GM23338 (cell line): ENCODE measurements at regions not wholly inside any gene's neighbourhood (a gene's known extent, or its start where the extent isn't known, plus 50 kb on each side); places are given as distances from the start of the nearest gene placed in this dataset.

Experiments
- ATAC-seq: fragments of 200-7000 bp; cut with Tn5 transposase; 3 replicates; pipeline ENCODE4 v1.9.1; 2020
- DNase-seq: peaks from one replicate; pipeline ENCODE4 v3.0.0-alpha.2; 2015; ENCODE audit warnings: low spot score
- H2AFZ ChIP-seq: fragments of 200-600 bp; sonication (generic); 2 replicates; pipeline ENCODE4 v1.8.0; 2016; ENCODE audit warnings: antibody characterized with exemption, mild to moderate bottlenecking, moderate library complexity
- H3F3A ChIP-seq: fragments of 200-600 bp; sonication (generic); replicated peaks from 2 replicates; pipeline ENCODE4 v1.8.0; 2017; ENCODE audit warnings: antibody characterized with exemption, mixed run types, low read depth
- H3K27ac ChIP-seq: fragments of 200-600 bp; sonication (generic); 2 replicates; pipeline ENCODE4 v1.6.1; 2016; ENCODE audit warnings: low read depth
- H3K27me3 ChIP-seq: fragments of 200-600 bp; sonication (generic); 2 replicates; pipeline ENCODE4 v1.8.0; 2016; ENCODE audit warnings: mild to moderate bottlenecking, mixed run types, moderate library complexity; ENCODE audit not compliant: insufficient read depth
- H3K36me3 ChIP-seq: fragments of 200-600 bp; sonication (generic); 2 replicates; pipeline ENCODE4 v1.8.0; 2016; ENCODE audit warnings: mild to moderate bottlenecking; ENCODE audit not compliant: insufficient read depth
- H3K4me1 ChIP-seq: fragments of 200-600 bp; sonication (generic); 2 replicates; pipeline ENCODE4 v1.8.0; 2016; ENCODE audit warnings: mild to moderate bottlenecking, moderate library complexity; ENCODE audit not compliant: insufficient read depth
- H3K4me2 ChIP-seq: fragments of 200-600 bp; sonication (generic); 2 replicates; pipeline ENCODE4 v1.7.1; 2017; ENCODE audit warnings: mixed run types
- H3K4me3 ChIP-seq: fragments of 200-600 bp; sonication (generic); 2 replicates; pipeline ENCODE4 v1.6.1; 2016; ENCODE audit warnings: mixed run types
- H3K79me2 ChIP-seq: fragments of 200-600 bp; sonication (generic); replicated peaks from 2 replicates; pipeline ENCODE4 v1.8.0; 2017; ENCODE audit warnings: mild to moderate bottlenecking; ENCODE audit not compliant: insufficient read depth
- H3K9me2 ChIP-seq: fragments of 200-600 bp; sonication (generic); 2 replicates; pipeline ENCODE4 v1.8.0; 2017; ENCODE audit not compliant: insufficient read depth
- H4K20me1 ChIP-seq: fragments of 200-600 bp; sonication (generic); replicated peaks from 2 replicates; pipeline ENCODE4 v1.8.0; 2017; ENCODE audit warnings: mild to moderate bottlenecking; ENCODE audit not compliant: insufficient read depth
- H3K27ac Mint-ChIP-seq: 2 replicates; pipeline ENCODE4 v1.8.0; 2020; ENCODE audit warnings: inconsistent platforms, mild to moderate bottlenecking, moderate library complexity, mixed read lengths
- H3K27me3 Mint-ChIP-seq: 3 replicates; pipeline ENCODE4 v1.8.0; 2022; ENCODE audit warnings: low read depth, mild to moderate bottlenecking, moderate library complexity, mixed read lengths, inconsistent platforms; ENCODE audit not compliant: insufficient read depth, poor library complexity
- H3K36me3 Mint-ChIP-seq: 3 replicates; pipeline ENCODE4 v1.8.0; 2021; ENCODE audit warnings: low read depth, mild to moderate bottlenecking, inconsistent platforms, moderate library complexity, mixed read lengths
- H3K4me1 Mint-ChIP-seq: 3 replicates; pipeline ENCODE4 v1.8.0; 2020; ENCODE audit warnings: mild to moderate bottlenecking, inconsistent platforms, mixed read lengths
- H3K4me3 Mint-ChIP-seq: 3 replicates; pipeline ENCODE4 v1.8.0; 2021; ENCODE audit warnings: moderate library complexity, mild to moderate bottlenecking, inconsistent platforms, mixed read lengths
- H3K9me3 Mint-ChIP-seq: 3 replicates; pipeline ENCODE4 v1.8.0; 2020; ENCODE audit warnings: moderate library complexity, mild to moderate bottlenecking, inconsistent platforms, mixed read lengths
- CREB1 ChIP-seq: fragments of 250-450 bp; sonication (Bioruptor Pico); IDR thresholded peaks from 2 replicates; pipeline ENCODE4 v1.5.0; 2020; ENCODE audit warnings: low read depth, mild to moderate bottlenecking, moderate library complexity
- EZH2 ChIP-seq: fragments of 200-600 bp; sonication (generic); IDR thresholded peaks from one replicate; pipeline ENCODE4 v1.8.0; 2017; ENCODE audit warnings: antibody characterized with exemption, mild to moderate bottlenecking, low read depth; ENCODE audit not compliant: unreplicated experiment
- EZH2phosphoT487 ChIP-seq: fragments of 200-600 bp; sonication (generic); IDR thresholded peaks from one replicate; pipeline ENCODE4 v1.8.1; 2018; ENCODE audit warnings: antibody characterized with exemption; ENCODE audit not compliant: unreplicated experiment
- JUNB ChIP-seq: IDR thresholded peaks from one replicate; pipeline ENCODE4 v1.6.1; 2016; ENCODE audit warnings: antibody characterized with exemption; ENCODE audit not compliant: unreplicated experiment
- NANOG ChIP-seq: IDR thresholded peaks from 2 replicates; pipeline ENCODE4 v1.6.1; 2016; ENCODE audit warnings: antibody characterized with exemption, borderline replicate concordance
- POLR2AphosphoS5 ChIP-seq: IDR thresholded peaks from 2 replicates; pipeline ENCODE4 v1.6.1; 2016; ENCODE audit warnings: antibody characterized with exemption, low read depth
- STAT1 ChIP-seq: IDR thresholded peaks from one replicate; pipeline ENCODE4 v1.6.1; 2016; ENCODE audit warnings: antibody characterized with exemption; ENCODE audit not compliant: unreplicated experiment
- ZNF114 ChIP-seq: fragments of 250-450 bp; sonication (Bioruptor Pico); IDR thresholded peaks from 2 replicates; pipeline ENCODE4 v1.5.0; 2020; ENCODE audit warnings: mild to moderate bottlenecking, moderate library complexity
- ZNF331 ChIP-seq: fragments of 250-450 bp; sonication (Bioruptor Pico); IDR thresholded peaks from 2 replicates; pipeline ENCODE4 v1.5.0; 2020; ENCODE audit warnings: low read depth, mild to moderate bottlenecking, moderate library complexity
- TF ChIP-seq, protein P1 (sequence below): IDR thresholded peaks from 2 replicates; pipeline ENCODE4 v1.6.1; 2016; ENCODE audit warnings: antibody characterized with exemption
- TF ChIP-seq, protein P2 (sequence below), 2 experiments: fragments of 200-600 bp in 1 of 2; sonication (generic) in 1 of 2; conservative IDR thresholded peaks; 2 replicates each; pipeline versions ENCODE4 v1.5.1 to v1.6.1; 2016 to 2017; ENCODE audit warnings: antibody characterized with exemption in 2 of 2, low read depth in 2 of 2, mild to moderate bottlenecking in 2 of 2, moderate library complexity in 1 of 2
- TF ChIP-seq, protein P3 (sequence below): fragments of 250-450 bp; sonication (Bioruptor Pico); IDR thresholded peaks from 2 replicates; pipeline ENCODE4 v1.5.0; 2020; ENCODE audit warnings: mild to moderate bottlenecking, moderate library complexity
- TF ChIP-seq, protein P4 (sequence below): IDR thresholded peaks from one replicate; pipeline ENCODE4 v1.6.1; 2018; ENCODE audit warnings: antibody characterized with exemption; ENCODE audit not compliant: unreplicated experiment

DNA sequence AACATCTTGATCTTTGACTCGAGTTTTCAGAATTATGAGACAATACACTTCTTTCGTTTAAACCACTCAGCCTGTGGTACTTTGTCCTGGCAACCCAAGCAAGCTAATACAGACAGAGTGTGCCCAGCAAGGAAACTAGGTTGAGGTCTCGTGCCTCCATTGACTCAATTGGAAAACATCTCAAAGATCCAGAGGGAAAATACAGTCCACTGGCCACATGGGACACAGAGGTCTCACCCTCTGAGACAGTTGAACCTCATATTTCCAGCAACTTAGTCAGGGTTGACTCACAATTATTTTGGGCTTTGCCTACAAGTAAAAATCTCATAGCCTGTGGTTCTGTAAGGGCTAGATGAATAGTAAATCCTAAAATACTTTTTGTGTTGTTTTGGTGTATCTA lies 631.5 kb downstream of the MTRR start (continued):
- TF ChIP-seq POLR2AphosphoS5 (no peak), JUNB (no peak), NANOG (no peak), ZNF331 (CRISPR knock-in tag) (no peak)

DNA sequence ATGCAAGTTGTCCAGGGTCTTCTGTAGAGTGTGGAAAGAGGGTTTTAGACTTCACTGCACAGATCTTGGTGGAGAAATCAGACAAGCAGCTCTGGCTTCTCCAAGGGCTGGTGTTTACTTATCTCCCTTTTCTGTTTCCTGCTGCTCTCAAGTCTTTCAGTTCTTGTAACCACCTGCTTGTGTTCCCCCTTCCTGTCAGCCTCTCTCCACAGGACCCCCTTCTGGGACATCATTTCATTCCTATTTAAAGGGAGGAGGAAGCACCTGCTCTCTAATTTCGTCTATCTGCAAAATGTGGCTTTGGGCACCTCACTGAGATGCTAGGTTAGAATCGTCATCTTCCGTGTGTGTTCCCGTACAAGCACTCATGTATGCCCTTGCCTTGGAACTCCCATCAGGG lies 636.2 kb downstream of the MTRR start:
- DNase-seq, result no peak
- H4K20me1 ChIP-seq, result no peaks in the 10 kb centered on the region
- H3K27ac ChIP-seq, result no peak overlapping the region
- H3K4me1 ChIP-seq, result no peaks in the 10 kb centered on the region
- no peaks in the 10 kb centered on the region for H3K27me3 ChIP-seq
- H3K4me3 Mint-ChIP-seq, result no peak overlapping the region
- H3K4me2 ChIP-seq, result no peak overlapping the region
- no peaks in the 10 kb centered on the region for H3K79me2 ChIP-seq
- no peak overlapping the region for H3K27ac Mint-ChIP-seq
- no peak overlapping the region for H2AFZ ChIP-seq
- ATAC-seq, result no peak
- no peaks in the 10 kb centered on the region for H3F3A ChIP-seq
- H3K9me3 Mint-ChIP-seq, result no peaks in the 10 kb centered on the region
- TF ChIP-seq STAT1 (no peak), CREB1 (CRISPR knock-in tag) (no peak), EZH2 (no peak), ZNF331 (CRISPR knock-in tag) (no peak), JUNB (no peak), ZNF114 (CRISPR knock-in tag) (no peak), NANOG (no peak), POLR2AphosphoS5 (no peak), EZH2phosphoT487 (no peak)
- TF ChIP-seq, protein P1, sequence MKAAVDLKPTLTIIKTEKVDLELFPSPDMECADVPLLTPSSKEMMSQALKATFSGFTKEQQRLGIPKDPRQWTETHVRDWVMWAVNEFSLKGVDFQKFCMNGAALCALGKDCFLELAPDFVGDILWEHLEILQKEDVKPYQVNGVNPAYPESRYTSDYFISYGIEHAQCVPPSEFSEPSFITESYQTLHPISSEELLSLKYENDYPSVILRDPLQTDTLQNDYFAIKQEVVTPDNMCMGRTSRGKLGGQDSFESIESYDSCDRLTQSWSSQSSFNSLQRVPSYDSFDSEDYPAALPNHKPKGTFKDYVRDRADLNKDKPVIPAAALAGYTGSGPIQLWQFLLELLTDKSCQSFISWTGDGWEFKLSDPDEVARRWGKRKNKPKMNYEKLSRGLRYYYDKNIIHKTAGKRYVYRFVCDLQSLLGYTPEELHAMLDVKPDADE, result no peak
- TF ChIP-seq, protein P2, sequence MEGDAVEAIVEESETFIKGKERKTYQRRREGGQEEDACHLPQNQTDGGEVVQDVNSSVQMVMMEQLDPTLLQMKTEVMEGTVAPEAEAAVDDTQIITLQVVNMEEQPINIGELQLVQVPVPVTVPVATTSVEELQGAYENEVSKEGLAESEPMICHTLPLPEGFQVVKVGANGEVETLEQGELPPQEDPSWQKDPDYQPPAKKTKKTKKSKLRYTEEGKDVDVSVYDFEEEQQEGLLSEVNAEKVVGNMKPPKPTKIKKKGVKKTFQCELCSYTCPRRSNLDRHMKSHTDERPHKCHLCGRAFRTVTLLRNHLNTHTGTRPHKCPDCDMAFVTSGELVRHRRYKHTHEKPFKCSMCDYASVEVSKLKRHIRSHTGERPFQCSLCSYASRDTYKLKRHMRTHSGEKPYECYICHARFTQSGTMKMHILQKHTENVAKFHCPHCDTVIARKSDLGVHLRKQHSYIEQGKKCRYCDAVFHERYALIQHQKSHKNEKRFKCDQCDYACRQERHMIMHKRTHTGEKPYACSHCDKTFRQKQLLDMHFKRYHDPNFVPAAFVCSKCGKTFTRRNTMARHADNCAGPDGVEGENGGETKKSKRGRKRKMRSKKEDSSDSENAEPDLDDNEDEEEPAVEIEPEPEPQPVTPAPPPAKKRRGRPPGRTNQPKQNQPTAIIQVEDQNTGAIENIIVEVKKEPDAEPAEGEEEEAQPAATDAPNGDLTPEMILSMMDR (conservative IDR thresholded peaks at IDR 0.05; ENCODE audit: low read depth in 2 of 2), result no peak
- TF ChIP-seq, protein P3, sequence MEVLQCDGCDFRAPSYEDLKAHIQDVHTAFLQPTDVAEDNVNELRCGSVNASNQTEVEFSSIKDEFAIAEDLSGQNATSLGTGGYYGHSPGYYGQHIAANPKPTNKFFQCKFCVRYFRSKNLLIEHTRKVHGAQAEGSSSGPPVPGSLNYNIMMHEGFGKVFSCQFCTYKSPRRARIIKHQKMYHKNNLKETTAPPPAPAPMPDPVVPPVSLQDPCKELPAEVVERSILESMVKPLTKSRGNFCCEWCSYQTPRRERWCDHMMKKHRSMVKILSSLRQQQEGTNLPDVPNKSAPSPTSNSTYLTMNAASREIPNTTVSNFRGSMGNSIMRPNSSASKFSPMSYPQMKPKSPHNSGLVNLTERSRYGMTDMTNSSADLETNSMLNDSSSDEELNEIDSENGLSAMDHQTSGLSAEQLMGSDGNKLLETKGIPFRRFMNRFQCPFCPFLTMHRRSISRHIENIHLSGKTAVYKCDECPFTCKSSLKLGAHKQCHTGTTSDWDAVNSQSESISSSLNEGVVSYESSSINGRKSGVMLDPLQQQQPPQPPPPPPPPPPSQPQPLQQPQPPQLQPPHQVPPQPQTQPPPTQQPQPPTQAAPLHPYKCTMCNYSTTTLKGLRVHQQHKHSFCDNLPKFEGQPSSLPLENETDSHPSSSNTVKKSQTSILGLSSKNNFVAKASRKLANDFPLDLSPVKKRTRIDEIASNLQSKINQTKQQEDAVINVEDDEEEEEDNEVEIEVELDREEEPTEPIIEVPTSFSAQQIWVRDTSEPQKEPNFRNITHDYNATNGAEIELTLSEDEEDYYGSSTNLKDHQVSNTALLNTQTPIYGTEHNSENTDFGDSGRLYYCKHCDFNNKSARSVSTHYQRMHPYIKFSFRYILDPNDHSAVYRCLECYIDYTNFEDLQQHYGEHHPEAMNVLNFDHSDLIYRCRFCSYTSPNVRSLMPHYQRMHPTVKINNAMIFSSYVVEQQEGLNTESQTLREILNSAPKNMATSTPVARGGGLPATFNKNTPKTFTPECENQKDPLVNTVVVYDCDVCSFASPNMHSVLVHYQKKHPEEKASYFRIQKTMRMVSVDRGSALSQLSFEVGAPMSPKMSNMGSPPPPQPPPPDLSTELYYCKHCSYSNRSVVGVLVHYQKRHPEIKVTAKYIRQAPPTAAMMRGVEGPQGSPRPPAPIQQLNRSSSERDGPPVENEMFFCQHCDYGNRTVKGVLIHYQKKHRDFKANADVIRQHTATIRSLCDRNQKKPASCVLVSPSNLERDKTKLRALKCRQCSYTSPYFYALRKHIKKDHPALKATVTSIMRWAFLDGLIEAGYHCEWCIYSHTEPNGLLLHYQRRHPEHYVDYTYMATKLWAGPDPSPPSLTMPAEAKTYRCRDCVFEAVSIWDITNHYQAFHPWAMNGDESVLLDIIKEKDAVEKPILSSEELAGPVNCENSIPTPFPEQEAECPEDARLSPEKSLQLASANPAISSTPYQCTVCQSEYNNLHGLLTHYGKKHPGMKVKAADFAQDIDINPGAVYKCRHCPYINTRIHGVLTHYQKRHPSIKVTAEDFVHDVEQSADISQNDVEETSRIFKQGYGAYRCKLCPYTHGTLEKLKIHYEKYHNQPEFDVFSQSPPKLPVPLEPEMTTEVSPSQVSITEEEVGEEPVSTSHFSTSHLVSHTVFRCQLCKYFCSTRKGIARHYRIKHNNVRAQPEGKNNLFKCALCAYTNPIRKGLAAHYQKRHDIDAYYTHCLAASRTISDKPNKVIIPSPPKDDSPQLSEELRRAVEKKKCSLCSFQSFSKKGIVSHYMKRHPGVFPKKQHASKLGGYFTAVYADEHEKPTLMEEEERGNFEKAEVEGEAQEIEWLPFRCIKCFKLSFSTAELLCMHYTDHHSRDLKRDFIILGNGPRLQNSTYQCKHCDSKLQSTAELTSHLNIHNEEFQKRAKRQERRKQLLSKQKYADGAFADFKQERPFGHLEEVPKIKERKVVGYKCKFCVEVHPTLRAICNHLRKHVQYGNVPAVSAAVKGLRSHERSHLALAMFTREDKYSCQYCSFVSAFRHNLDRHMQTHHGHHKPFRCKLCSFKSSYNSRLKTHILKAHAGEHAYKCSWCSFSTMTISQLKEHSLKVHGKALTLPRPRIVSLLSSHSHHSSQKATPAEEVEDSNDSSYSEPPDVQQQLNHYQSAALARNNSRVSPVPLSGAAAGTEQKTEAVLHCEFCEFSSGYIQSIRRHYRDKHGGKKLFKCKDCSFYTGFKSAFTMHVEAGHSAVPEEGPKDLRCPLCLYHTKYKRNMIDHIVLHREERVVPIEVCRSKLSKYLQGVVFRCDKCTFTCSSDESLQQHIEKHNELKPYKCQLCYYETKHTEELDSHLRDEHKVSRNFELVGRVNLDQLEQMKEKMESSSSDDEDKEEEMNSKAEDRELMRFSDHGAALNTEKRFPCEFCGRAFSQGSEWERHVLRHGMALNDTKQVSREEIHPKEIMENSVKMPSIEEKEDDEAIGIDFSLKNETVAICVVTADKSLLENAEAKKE (CRISPR knock-in tag), result no peak
- TF ChIP-seq, protein P4, sequence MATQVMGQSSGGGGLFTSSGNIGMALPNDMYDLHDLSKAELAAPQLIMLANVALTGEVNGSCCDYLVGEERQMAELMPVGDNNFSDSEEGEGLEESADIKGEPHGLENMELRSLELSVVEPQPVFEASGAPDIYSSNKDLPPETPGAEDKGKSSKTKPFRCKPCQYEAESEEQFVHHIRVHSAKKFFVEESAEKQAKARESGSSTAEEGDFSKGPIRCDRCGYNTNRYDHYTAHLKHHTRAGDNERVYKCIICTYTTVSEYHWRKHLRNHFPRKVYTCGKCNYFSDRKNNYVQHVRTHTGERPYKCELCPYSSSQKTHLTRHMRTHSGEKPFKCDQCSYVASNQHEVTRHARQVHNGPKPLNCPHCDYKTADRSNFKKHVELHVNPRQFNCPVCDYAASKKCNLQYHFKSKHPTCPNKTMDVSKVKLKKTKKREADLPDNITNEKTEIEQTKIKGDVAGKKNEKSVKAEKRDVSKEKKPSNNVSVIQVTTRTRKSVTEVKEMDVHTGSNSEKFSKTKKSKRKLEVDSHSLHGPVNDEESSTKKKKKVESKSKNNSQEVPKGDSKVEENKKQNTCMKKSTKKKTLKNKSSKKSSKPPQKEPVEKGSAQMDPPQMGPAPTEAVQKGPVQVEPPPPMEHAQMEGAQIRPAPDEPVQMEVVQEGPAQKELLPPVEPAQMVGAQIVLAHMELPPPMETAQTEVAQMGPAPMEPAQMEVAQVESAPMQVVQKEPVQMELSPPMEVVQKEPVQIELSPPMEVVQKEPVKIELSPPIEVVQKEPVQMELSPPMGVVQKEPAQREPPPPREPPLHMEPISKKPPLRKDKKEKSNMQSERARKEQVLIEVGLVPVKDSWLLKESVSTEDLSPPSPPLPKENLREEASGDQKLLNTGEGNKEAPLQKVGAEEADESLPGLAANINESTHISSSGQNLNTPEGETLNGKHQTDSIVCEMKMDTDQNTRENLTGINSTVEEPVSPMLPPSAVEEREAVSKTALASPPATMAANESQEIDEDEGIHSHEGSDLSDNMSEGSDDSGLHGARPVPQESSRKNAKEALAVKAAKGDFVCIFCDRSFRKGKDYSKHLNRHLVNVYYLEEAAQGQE, result no peak
- no peak overlapping the region for H3K4me3 ChIP-seq
- H3K9me2 ChIP-seq, result no peaks in the 10 kb centered on the region
- H3K4me1 Mint-ChIP-seq, result no peaks in the 10 kb centered on the region
- no peaks in the 10 kb centered on the region for H3K36me3 Mint-ChIP-seq
- no peaks in the 10 kb centered on the region for H3K36me3 ChIP-seq
- no peaks in the 10 kb centered on the region for H3K27me3 Mint-ChIP-seq
